Glutamatergic neuron (in vitro differentiated cells): ENCODE measurements at regions not wholly inside any gene's neighbourhood (a gene's known extent, or its start where the extent isn't known, plus 50 kb on each side); places are given as distances from the start of the nearest gene placed in this dataset.
"Not testable (repeated sequence)": the region's sequence is repeated elsewhere in the genome, so short reads cannot be mapped to it uniquely, and the experiment has no call there.

Experiments used
- DNase-seq: peaks from one replicate; pipeline ENCODE4 v3.0.0; 2022
- H3K27ac Mint-ChIP-seq: one replicate; pipeline ENCODE4 v1.8.0; 2020; ENCODE audit warnings: mild to moderate bottlenecking, mixed read lengths, inconsistent platforms; ENCODE audit not compliant: unreplicated experiment
- H3K27me3 Mint-ChIP-seq: one replicate; pipeline ENCODE4 v1.8.0; 2020; ENCODE audit warnings: mild to moderate bottlenecking, moderate library complexity, mixed read lengths, inconsistent platforms; ENCODE audit not compliant: unreplicated experiment
- H3K36me3 Mint-ChIP-seq: one replicate; pipeline ENCODE4 v1.8.0; 2020; ENCODE audit warnings: mild to moderate bottlenecking, mixed read lengths, inconsistent platforms; ENCODE audit not compliant: unreplicated experiment
- H3K4me1 Mint-ChIP-seq: one replicate; pipeline ENCODE4 v1.8.0; 2020; ENCODE audit warnings: mild to moderate bottlenecking, low read depth, mixed read lengths, inconsistent platforms; ENCODE audit not compliant: unreplicated experiment
- H3K4me3 Mint-ChIP-seq: one replicate; pipeline ENCODE4 v1.8.0; 2020; ENCODE audit warnings: mild to moderate bottlenecking, mixed read lengths, inconsistent platforms; ENCODE audit not compliant: unreplicated experiment
- H3K9me3 Mint-ChIP-seq: one replicate; pipeline ENCODE4 v1.8.0; 2020; ENCODE audit warnings: mild to moderate bottlenecking, moderate library complexity, mixed read lengths, inconsistent platforms; ENCODE audit not compliant: unreplicated experiment
- TF ChIP-seq, protein P1 (sequence below): fragments of 200-600 bp; sonication (generic); IDR thresholded peaks from one replicate; pipeline ENCODE4 v1.5.0; 2021; ENCODE audit not compliant: partially characterized antibody, unreplicated experiment

DNA sequence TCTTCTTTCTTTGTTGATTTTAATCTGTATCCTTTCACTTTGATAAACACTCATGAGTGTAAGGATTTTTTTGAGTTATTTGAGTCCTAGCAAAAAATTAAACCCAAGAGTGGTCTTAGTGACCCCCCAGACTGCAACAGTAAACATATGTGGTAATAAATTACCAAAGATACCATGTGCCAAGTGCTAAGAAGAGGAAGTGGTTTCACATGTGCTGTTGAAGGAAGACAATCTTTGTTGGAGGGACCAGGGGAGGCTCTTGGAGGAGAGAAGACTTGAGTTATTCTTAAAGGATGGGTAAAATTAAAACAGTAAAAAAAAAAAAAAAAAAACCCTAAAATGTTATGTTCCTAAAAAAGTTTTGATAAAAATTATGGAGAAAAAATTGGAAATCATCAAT lies 150.2 kb downstream of the SEC23IP start:
- no peak overlapping the region for H3K27ac Mint-ChIP-seq
- no peaks in the 10 kb centered on the region for H3K27me3 Mint-ChIP-seq
- no peaks in the 10 kb centered on the region for H3K36me3 Mint-ChIP-seq
- H3K9me3 Mint-ChIP-seq = peaks cover 2% of the 10 kb centered on the region
- DNase-seq = no peak
- H3K4me1 Mint-ChIP-seq = peaks cover 2% of the 10 kb centered on the region
- H3K4me3 Mint-ChIP-seq = no peak overlapping the region
- TF ChIP-seq, protein P1, sequence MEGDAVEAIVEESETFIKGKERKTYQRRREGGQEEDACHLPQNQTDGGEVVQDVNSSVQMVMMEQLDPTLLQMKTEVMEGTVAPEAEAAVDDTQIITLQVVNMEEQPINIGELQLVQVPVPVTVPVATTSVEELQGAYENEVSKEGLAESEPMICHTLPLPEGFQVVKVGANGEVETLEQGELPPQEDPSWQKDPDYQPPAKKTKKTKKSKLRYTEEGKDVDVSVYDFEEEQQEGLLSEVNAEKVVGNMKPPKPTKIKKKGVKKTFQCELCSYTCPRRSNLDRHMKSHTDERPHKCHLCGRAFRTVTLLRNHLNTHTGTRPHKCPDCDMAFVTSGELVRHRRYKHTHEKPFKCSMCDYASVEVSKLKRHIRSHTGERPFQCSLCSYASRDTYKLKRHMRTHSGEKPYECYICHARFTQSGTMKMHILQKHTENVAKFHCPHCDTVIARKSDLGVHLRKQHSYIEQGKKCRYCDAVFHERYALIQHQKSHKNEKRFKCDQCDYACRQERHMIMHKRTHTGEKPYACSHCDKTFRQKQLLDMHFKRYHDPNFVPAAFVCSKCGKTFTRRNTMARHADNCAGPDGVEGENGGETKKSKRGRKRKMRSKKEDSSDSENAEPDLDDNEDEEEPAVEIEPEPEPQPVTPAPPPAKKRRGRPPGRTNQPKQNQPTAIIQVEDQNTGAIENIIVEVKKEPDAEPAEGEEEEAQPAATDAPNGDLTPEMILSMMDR = no peak

GRCh38 chr10:120047373-120047772 lies 154.8 kb downstream of the SEC23IP start:
- H3K27ac Mint-ChIP-seq = not testable (repeated sequence)
- H3K4me1 Mint-ChIP-seq = peaks cover 14% of the 10 kb centered on the region

DNA sequence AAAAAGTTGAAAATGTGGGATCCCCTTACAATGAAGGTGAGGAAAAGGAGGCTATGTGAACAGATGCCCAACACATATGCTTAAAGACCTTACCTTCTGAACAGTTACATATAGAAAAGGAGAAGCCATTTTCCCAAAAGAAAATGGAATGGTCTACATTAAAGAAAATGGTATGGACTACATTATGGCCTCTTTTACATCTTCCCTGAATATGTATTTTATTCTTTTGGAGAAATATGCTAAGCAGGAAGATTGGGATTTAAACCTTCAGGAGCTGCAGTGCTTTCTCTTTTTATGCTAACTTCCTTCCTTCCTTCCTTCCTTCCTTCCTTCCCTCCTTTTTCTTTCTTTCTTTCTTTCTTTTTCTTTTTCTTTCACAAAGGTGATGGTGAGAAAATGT lies 155.4 kb downstream of the SEC23IP start:
- no peaks in the 10 kb centered on the region for H3K27me3 Mint-ChIP-seq
- DNase-seq = no peak
- no peaks in the 10 kb centered on the region for H3K36me3 Mint-ChIP-seq
- H3K4me1 Mint-ChIP-seq = peaks cover 15% of the 10 kb centered on the region
- no peak overlapping the region for H3K4me3 Mint-ChIP-seq
- TF ChIP-seq, protein P1 = no peak
- peaks cover 2% of the 10 kb centered on the region for H3K9me3 Mint-ChIP-seq
- H3K27ac Mint-ChIP-seq = no peak overlapping the region

More at GRCh38 chr10:120047373-120047772, 154.8 kb downstream of the SEC23IP start:
- H3K9me3 Mint-ChIP-seq, H3K27me3 Mint-ChIP-seq, H3K4me3 Mint-ChIP-seq, H3K36me3 Mint-ChIP-seq, DNase-seq: not testable (repeated sequence)

- TF ChIP-seq, protein P1 = no peak
- no peak overlapping the region for H3K4me3 Mint-ChIP-seq
- H3K4me1 Mint-ChIP-seq = peaks cover 15% of the 10 kb centered on the region
- H3K27me3 Mint-ChIP-seq = no peaks in the 10 kb centered on the region
- no peak for DNase-seq
- H3K36me3 Mint-ChIP-seq = no peaks in the 10 kb centered on the region
- H3K27ac Mint-ChIP-seq = no peak overlapping the region
- H3K9me3 Mint-ChIP-seq = peaks cover 2% of the 10 kb centered on the region
These were observed 155.9 kb downstream of the SEC23IP start for GRCh38 chr10:120048391-120048790.

DNA sequence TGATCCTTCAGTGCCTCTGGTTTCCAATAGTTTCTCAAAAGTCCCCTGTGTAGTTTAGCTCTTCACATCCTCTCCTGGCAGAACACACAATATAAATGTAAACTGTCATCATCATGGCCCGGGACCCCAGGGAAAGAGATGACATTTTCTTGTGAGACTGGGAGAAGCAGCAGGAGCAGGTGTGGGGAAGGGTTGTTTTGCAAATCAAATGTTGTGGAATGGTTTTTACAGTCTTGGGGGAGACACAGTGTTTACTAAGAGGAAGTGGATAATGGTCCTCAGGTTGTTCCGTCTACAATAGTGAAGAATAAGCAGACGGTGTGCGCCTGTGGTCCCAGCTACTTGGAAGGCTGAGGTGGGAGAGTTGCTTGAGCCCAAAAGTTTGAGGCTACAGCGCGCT lies 159.1 kb downstream of the SEC23IP start:
- Mint-ChIP-seq H3K27me3 (no peaks in the 10 kb centered on the region), H3K9me3 (peaks cover 3% of the 10 kb centered on the region), H3K36me3 (no peaks in the 10 kb centered on the region), H3K4me1 (peaks cover 14% of the 10 kb centered on the region), H3K27ac (no peak overlapping the region), H3K4me3 (no peak overlapping the region)
- DNase-seq = no peak
- TF ChIP-seq, protein P1 = no peak
